Smooth muscle cell (in vitro differentiated cells): ENCODE measurements at regions not wholly inside any gene's neighbourhood (a gene's known extent, or its start where the extent isn't known, plus 50 kb on each side); places are given as distances from the start of the nearest gene placed in this dataset.

Experiments used
- DNase-seq: peaks from one replicate; lab custom pipeline; 2025; ENCODE audit not compliant: unreplicated experiment; lab: John Stamatoyannopoulos, UW
- H2AFZ ChIP-seq: fragments of 200-600 bp; sonication (generic); 2 replicates; pipeline ENCODE4 v1.6.0; 2016; ENCODE audit warnings: antibody characterized with exemption, low read depth, mild to moderate bottlenecking
- H3F3A ChIP-seq: fragments of 200-600 bp; sonication (generic); 2 replicates; pipeline ENCODE4 v1.6.0; 2017; ENCODE audit warnings: antibody characterized with exemption, low read depth
- H3K27ac ChIP-seq: fragments of 200-600 bp; sonication (generic); 2 replicates; pipeline ENCODE4 v1.5.1; 2016; ENCODE audit warnings: low read depth, mild to moderate bottlenecking
- H3K27me3 ChIP-seq: fragments of 200-600 bp; sonication (generic); 2 replicates; pipeline ENCODE4 v1.6.1; 2016; ENCODE audit warnings: low read depth, mild to moderate bottlenecking
- H3K36me3 ChIP-seq: fragments of 200-600 bp; sonication (generic); 2 replicates; pipeline ENCODE4 v1.5.1; 2016; ENCODE audit warnings: low read depth
- H3K4me1 ChIP-seq: fragments of 200-600 bp; sonication (generic); 2 replicates; pipeline ENCODE4 v1.5.1; 2016; ENCODE audit warnings: low read depth
- H3K4me2 ChIP-seq: fragments of 200-600 bp; sonication (generic); 2 replicates; pipeline ENCODE4 v1.6.0; 2016; ENCODE audit warnings: mild to moderate bottlenecking
- H3K4me3 ChIP-seq: fragments of 200-600 bp; sonication (generic); 2 replicates; pipeline ENCODE4 v1.5.1; 2016; ENCODE audit warnings: mild to moderate bottlenecking
- H3K79me2 ChIP-seq: fragments of 200-600 bp; sonication (generic); 2 replicates; pipeline ENCODE4 v1.6.0; 2016; ENCODE audit warnings: low read depth, mild to moderate bottlenecking
- H3K9ac ChIP-seq: fragments of 200-600 bp; sonication (generic); 2 replicates; pipeline ENCODE4 v1.6.0; 2016; ENCODE audit warnings: low read depth
- H3K9me3 ChIP-seq: fragments of 200-600 bp; sonication (generic); replicated peaks from 2 replicates; pipeline ENCODE4 v1.5.1; 2016; ENCODE audit warnings: low read depth
- H4K20me1 ChIP-seq: fragments of 200-600 bp; sonication (generic); 2 replicates; pipeline ENCODE4 v1.6.0; 2016; ENCODE audit warnings: low read depth
- CTCF ChIP-seq: fragments of 200-600 bp; sonication (generic); IDR thresholded peaks from 2 replicates; pipeline ENCODE4 v1.5.1; 2017; ENCODE audit warnings: borderline replicate concordance, mild to moderate bottlenecking, antibody characterized with exemption; ENCODE audit not compliant: insufficient read depth, poor library complexity, severe bottlenecking
- WGBS: methylation state at CpG from one replicate; pipeline ENCODE4 v1.1.7; 2016; ENCODE audit warnings: low lambda C conversion rate; 5-methylcytosine and 5-hydroxymethylcytosine counted together

- no peak overlapping the region for H3K27ac ChIP-seq
- H3K36me3 ChIP-seq: no peaks in the 10 kb centered on the region
- no peak overlapping the region for H3K4me2 ChIP-seq
- 78% methylated on average over 2 of the region's 2 CpGs for WGBS
- peaks cover 26% of the 10 kb centered on the region for H3F3A ChIP-seq
- no peaks in the 10 kb centered on the region for H3K27me3 ChIP-seq
- no peak for DNase-seq
- H3K4me1 ChIP-seq: peaks cover 22% of the 10 kb centered on the region
- H4K20me1 ChIP-seq: no peaks in the 10 kb centered on the region
- no peaks in the 10 kb centered on the region for H3K9me3 ChIP-seq
- no peak for TF ChIP-seq CTCF
- no peaks in the 10 kb centered on the region for H3K79me2 ChIP-seq
- H3K4me3 ChIP-seq: no peak overlapping the region
- H2AFZ ChIP-seq: no peak overlapping the region
- no peak overlapping the region for H3K9ac ChIP-seq
These were observed 122.2 kb upstream of the NCOR2 start for GRCh38 chr12:124689631-124690030.

DNA sequence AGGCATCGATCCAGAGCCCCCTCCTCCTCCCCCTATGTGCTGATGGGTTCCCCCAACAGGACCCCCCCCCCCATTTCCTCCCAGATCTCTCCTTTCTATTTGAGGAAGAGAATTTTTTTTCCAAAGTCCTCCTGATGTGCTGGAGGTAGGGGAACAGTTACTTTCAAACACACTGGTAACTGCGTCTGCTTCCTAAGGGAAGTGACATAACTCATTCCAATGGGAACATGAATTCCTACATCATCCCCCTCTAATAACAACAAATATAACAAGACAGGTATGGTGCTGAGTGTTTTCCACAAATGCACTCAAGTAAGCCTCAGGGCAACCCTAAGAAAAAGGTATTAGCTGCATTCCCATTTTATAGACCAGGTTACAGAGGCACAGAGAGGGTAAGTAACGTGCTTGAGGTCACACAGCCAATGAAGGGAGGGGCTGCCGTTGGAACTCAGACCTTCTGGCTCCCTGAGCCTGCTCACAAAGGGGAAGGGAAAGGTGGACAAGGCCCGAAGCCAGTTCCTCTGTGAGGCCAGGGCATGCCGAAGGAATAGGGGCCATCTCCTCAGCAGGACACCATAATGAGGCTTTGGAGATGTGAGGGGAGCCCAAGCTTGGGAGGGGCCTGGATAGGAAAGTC, 121.1 kb upstream of the NCOR2 start:
- Histone ChIP-seq H3K4me2 (no peak overlapping the region), H3K79me2 (no peaks in the 10 kb centered on the region), H3K9ac (no peak overlapping the region), H3F3A (peaks cover 37% of the 10 kb centered on the region), H4K20me1 (no peaks in the 10 kb centered on the region), H3K36me3 (no peaks in the 10 kb centered on the region), H3K4me1 (peaks cover 26% of the 10 kb centered on the region), H3K27ac (no peak overlapping the region), H3K27me3 (no peaks in the 10 kb centered on the region), H3K9me3 (no peaks in the 10 kb centered on the region), H3K4me3 (no peak overlapping the region), H2AFZ (no peak overlapping the region)
- no peak for DNase-seq
- no peak for TF ChIP-seq CTCF
- WGBS: 85% methylated on average over 6 of the region's 6 CpGs

DNA sequence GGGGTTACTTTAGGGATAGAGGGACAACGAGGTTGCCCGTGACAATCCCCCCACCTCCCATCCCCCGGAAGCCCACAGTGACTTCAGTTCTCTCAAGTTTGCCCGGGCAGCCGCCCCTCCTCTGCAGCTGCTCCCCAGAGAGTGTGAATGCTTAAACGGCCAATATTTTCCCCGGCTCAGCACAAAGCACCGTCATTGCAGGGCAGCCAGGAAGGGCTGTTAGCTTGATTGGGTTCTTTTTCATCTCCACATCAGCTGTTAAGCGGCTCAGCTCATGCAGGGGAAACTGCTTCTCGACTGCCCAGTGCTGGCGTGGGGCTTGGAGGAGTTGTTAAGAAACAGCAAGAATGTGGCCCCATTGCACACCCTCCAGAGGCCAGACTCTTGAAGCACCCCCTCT, 120.5 kb upstream of the NCOR2 start:
- Histone ChIP-seq H4K20me1 (no peaks in the 10 kb centered on the region), H2AFZ (peak overlapping the region; percentile 45), H3K36me3 (no peaks in the 10 kb centered on the region), H3K79me2 (no peaks in the 10 kb centered on the region), H3F3A (peaks cover 43% of the 10 kb centered on the region), H3K4me1 (peaks cover 30% of the 10 kb centered on the region), H3K9ac (no peak overlapping the region), H3K4me3 (no peak overlapping the region), H3K4me2 (no peak overlapping the region), H3K27me3 (no peaks in the 10 kb centered on the region), H3K9me3 (no peaks in the 10 kb centered on the region), H3K27ac (peak overlapping the region; percentile 19)
- no peak for DNase-seq
- TF ChIP-seq CTCF: no peak
- WGBS: 26% methylated on average over 11 of the region's 11 CpGs

DNA sequence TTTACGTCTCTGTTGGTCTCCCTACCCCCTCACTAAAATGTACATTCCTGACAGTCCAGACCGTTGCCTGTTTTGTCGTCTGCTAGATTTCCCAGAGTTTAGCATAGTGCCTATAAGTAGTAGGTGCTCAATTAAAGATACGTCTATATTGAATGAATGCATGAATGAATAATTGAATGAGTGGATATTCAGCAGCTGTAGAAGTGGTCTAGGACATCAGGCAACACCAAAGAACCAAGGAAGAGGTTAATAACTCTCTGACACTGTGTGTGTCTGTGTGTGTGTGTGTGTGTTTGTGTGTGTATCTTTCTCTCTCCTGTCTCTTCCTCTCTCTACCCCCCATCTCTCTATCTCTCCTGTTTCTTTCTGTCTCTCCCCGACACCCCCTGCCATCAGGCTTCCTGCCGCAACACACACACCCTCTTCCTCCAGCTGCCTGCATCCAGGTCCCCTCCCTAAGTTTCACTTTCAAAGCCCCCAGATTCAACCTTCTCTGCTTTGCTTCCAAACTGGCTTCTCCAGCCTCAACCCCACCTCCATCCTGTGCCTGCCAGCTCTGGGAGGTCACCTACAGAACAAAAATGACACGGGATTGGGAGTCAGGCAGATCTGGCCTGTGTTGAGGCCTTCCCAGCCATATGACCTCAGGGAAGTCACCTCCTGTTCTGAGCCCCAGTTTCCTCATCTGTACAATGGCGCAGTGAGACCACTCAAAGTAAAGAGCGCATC, 119.9 kb upstream of the NCOR2 start:
- no peaks in the 10 kb centered on the region for H3K79me2 ChIP-seq
- no peak for TF ChIP-seq CTCF
- H3K27me3 ChIP-seq: no peaks in the 10 kb centered on the region
- H3F3A ChIP-seq: peaks cover 48% of the 10 kb centered on the region
- WGBS: 67% methylated on average over 9 of the region's 9 CpGs
- no peak overlapping the region for H3K4me3 ChIP-seq
- H3K4me1 ChIP-seq: peaks cover 34% of the 10 kb centered on the region
- no peak for DNase-seq
- H3K9me3 ChIP-seq: no peaks in the 10 kb centered on the region
- no peak overlapping the region for H3K4me2 ChIP-seq
- peak overlapping the region; percentile 19 for H3K27ac ChIP-seq
- no peaks in the 10 kb centered on the region for H3K36me3 ChIP-seq
- no peaks in the 10 kb centered on the region for H4K20me1 ChIP-seq
- no peak overlapping the region for H2AFZ ChIP-seq
- no peak overlapping the region for H3K9ac ChIP-seq
